ENCODE measurements at regions not wholly inside any gene's neighbourhood (a gene's known extent, or its start where the extent isn't known, plus 50 kb on each side); places are given as distances from the start of the nearest gene placed in this dataset.

DNA sequence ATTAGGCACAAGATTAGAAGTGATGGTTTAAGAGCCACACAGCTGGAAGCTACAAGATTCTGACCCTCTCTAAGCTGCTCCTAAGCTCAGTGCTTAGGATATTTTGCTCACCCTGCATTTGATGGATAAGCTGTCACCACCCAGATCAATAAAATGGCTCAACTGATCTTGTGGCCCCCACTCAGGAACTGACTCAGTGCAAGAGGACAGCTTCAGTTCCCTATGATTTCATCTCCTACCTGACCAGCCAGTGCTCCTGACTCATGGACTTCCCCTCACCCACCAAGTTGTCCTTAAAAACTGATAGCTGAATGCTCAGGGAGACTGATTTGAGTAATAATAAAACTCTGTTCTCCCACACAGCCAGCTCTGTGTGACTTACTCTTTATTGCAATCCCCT is 833.8 kb downstream of the GRID1 start:
- Histone ChIP-seq H3K14ac (replicated peaks; ENCODE audit: low read depth, low read length) (no peak overlapping the region), H3K4me3 (ENCODE audit: insufficient read depth, low read depth, low read length) (no peak overlapping the region), H3K23ac (ENCODE audit: low read depth, low read length) (no peak overlapping the region), H3K9ac (ENCODE audit: low read depth, low read length) (no peak overlapping the region), H3K9me1 (ENCODE audit: insufficient read depth, low read length) (no peaks in the 10 kb centered on the region), H2BK20ac (ENCODE audit: low read depth, low read length) (no peak overlapping the region), H2BK120ac (ENCODE audit: low read depth, low read length) (no peak overlapping the region), H3K4me2 (ENCODE audit: low read depth, low read length) (no peak overlapping the region), H3K27me3 (ENCODE audit: control insufficient read depth, insufficient read depth, low read length) (no peaks in the 10 kb centered on the region), H2BK5ac (ENCODE audit: low read depth, low read length, poor library complexity, severe bottlenecking) (no peak overlapping the region), H4K20me1 (ENCODE audit: insufficient read depth, low read length) (no peaks in the 10 kb centered on the region), H4K5ac (ENCODE audit: low read depth, low read length) (no peak overlapping the region), H3K4ac (ENCODE audit: low read depth, low read length) (no peak overlapping the region), H2AK9ac (replicated peaks; ENCODE audit: low read depth, low read length, poor library complexity) (no peak overlapping the region), H3K56ac (ENCODE audit: extremely low read depth, insufficient read depth, low read length) (no peak overlapping the region), H4K8ac (ENCODE audit: low read depth in 2 of 2, low read length in 2 of 2) (no peak overlapping the region), H3K9me3 (ENCODE audit: control insufficient read depth, insufficient read depth, low read length) (peaks cover 24% of the 10 kb centered on the region), H3K36me3 (ENCODE audit: control insufficient read depth, insufficient read depth, low read length) (no peaks in the 10 kb centered on the region), H4K91ac (ENCODE audit: insufficient read depth, low read depth, low read length) (no peak overlapping the region), H3K18ac (ENCODE audit: low read depth, low read length) (no peak overlapping the region), H3K4me1 (ENCODE audit: control insufficient read depth, insufficient read depth, low read length) (no peaks in the 10 kb centered on the region), H3K79me1 (ENCODE audit: low read depth in 1 of 2, low read length in 2 of 2) (no peaks in the 10 kb centered on the region), H3K27ac (ENCODE audit: insufficient read depth, low read length) (no peak overlapping the region), H2BK15ac (ENCODE audit: low read depth, low read length) (no peak overlapping the region), H2AFZ (replicated peaks; ENCODE audit: low read length, poor library complexity) (no peak overlapping the region), H2AK5ac (ENCODE audit: low read depth, low read length) (no peak overlapping the region)
- TF ChIP-seq MAZ (IDR thresholded peaks at IDR 0.05; ENCODE audit: borderline replicate concordance, low read depth, low read length), result no peak
- no peak for TF ChIP-seq MXI1 (IDR thresholded peaks at IDR 0.05; ENCODE audit: borderline replicate concordance, low read depth, low read length)
- TF ChIP-seq, protein P1, sequence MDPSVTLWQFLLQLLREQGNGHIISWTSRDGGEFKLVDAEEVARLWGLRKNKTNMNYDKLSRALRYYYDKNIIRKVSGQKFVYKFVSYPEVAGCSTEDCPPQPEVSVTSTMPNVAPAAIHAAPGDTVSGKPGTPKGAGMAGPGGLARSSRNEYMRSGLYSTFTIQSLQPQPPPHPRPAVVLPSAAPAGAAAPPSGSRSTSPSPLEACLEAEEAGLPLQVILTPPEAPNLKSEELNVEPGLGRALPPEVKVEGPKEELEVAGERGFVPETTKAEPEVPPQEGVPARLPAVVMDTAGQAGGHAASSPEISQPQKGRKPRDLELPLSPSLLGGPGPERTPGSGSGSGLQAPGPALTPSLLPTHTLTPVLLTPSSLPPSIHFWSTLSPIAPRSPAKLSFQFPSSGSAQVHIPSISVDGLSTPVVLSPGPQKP (IDR thresholded peaks at IDR 0.05; ENCODE audit: borderline replicate concordance, low read depth, low read length), result no peak
- no peak for TF ChIP-seq NFE2L2 (IDR thresholded peaks at IDR 0.05; ENCODE audit: low read depth, low read length)
- TF ChIP-seq, protein P2, sequence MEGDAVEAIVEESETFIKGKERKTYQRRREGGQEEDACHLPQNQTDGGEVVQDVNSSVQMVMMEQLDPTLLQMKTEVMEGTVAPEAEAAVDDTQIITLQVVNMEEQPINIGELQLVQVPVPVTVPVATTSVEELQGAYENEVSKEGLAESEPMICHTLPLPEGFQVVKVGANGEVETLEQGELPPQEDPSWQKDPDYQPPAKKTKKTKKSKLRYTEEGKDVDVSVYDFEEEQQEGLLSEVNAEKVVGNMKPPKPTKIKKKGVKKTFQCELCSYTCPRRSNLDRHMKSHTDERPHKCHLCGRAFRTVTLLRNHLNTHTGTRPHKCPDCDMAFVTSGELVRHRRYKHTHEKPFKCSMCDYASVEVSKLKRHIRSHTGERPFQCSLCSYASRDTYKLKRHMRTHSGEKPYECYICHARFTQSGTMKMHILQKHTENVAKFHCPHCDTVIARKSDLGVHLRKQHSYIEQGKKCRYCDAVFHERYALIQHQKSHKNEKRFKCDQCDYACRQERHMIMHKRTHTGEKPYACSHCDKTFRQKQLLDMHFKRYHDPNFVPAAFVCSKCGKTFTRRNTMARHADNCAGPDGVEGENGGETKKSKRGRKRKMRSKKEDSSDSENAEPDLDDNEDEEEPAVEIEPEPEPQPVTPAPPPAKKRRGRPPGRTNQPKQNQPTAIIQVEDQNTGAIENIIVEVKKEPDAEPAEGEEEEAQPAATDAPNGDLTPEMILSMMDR (conservative IDR thresholded peaks at IDR 0.05; ENCODE audit: low read depth, low read length), result no peak
- TF ChIP-seq MAFK (IDR thresholded peaks at IDR 0.05; ENCODE audit: low read depth, low read length), result no peak
- TF ChIP-seq RAD21 (IDR thresholded peaks at IDR 0.05; ENCODE audit: low read length), result no peak
- POLR2A ChIA-PET (ENCODE audit: unreplicated experiment), result no interaction called here
- ATAC-seq (ENCODE audit: low read depth) (no peak), DNase-seq (no peak)
- intact Hi-C loops (cut with micrococcal nuclease), result no loop called here
- CTCF ChIA-PET, result no interaction called here
- no TSS peak for BruUV-seq (replicated peaks)
- dilution Hi-C loops (cut with HindIII; ENCODE audit: low sequenced_read_pairs, unreplicated experiment), result no loop called here
- in situ Hi-C loops (cut with MboI; ENCODE audit: low sequenced_read_pairs), result no loop called here
